HFF-Myc (cell line): ENCODE measurements at regions not wholly inside any gene's neighbourhood (a gene's known extent, or its start where the extent isn't known, plus 50 kb on each side); places are given as distances from the start of the nearest gene placed in this dataset.

Experiments
- DNase-seq: peaks from one replicate; pipeline ENCODE4 v3.0.0-alpha.2; 2011; ENCODE audit warnings: low read depth; ENCODE audit errors: extremely low read depth
- H3K4me3 ChIP-seq: replicated peaks from 2 replicates; pipeline ENCODE4 v1.5.1; 2011; ENCODE audit warnings: low read depth, mild to moderate bottlenecking, control low read depth, low read length
- CTCF ChIP-seq: IDR thresholded peaks from 2 replicates; pipeline ENCODE4 v1.5.1; 2012; ENCODE audit warnings: mild to moderate bottlenecking, low read depth, low read length, control low read depth; ENCODE audit errors: missing control alignments

GRCh38 chr14:22159957-22160356, 429.1 kb downstream of the DAD1 start:
- no peak overlapping the region for H3K4me3 ChIP-seq
- no peak for DNase-seq
- no peak for TF ChIP-seq CTCF

- H3K4me3 ChIP-seq = no peak overlapping the region
- no peak for TF ChIP-seq CTCF
- no peak for DNase-seq
Observed at GRCh38 chr14:22159099-22159498, 429.9 kb downstream of the DAD1 start.

GRCh38 chr14:22158560-22158959, 430.5 kb downstream of the DAD1 start:
- no peak overlapping the region for H3K4me3 ChIP-seq
- no peak for TF ChIP-seq CTCF
- no peak for DNase-seq

- no peak for DNase-seq
- no peak for TF ChIP-seq CTCF
- H3K4me3 ChIP-seq = no peak overlapping the region
Observed at GRCh38 chr14:22155571-22155970, 433.5 kb downstream of the DAD1 start.

- DNase-seq = no peak
- no peak overlapping the region for H3K4me3 ChIP-seq
- no peak for TF ChIP-seq CTCF
Observed at GRCh38 chr14:22152903-22153302, 436.1 kb downstream of the DAD1 start.

GRCh38 chr14:22152161-22152870, 436.7 kb downstream of the DAD1 start:
- no peak overlapping the region for H3K4me3 ChIP-seq
- no peak for TF ChIP-seq CTCF
- DNase-seq = no peak

- TF ChIP-seq CTCF = no peak
- no peak overlapping the region for H3K4me3 ChIP-seq
- DNase-seq = no peak
Observed at GRCh38 chr14:22151121-22151520, 437.9 kb downstream of the DAD1 start.
